Body of pancreas (tissue), 4 donors: ENCODE measurements at regions not wholly inside any gene's neighbourhood (a gene's known extent, or its start where the extent isn't known, plus 50 kb on each side); places are given as distances from the start of the nearest gene placed in this dataset.

Experiments used
- ATAC-seq: fragments of 150-250 bp; one replicate; pipeline ENCODE4 v1.9.1; 2016
- DNase-seq, 4 donors: peaks; one replicate each; pipeline ENCODE4 v3.0.0-alpha.2; 2019
- H3K27ac ChIP-seq, 4 donors: fragments of 200-600 bp; sonication (generic); 1 replicate in 3 of 4; 2 replicates in 1 of 4; pipeline versions ENCODE4 v1.5.1 to v1.6.1; 2016 to 2019; ENCODE audit warnings: mild to moderate bottlenecking in 1 of 4, mixed read lengths in 1 of 4, moderate library complexity in 1 of 4
- H3K27me3 ChIP-seq, 2 donors: fragments of 200-600 bp; sonication (generic); one replicate each; pipeline ENCODE4 v1.6.0; 2016; ENCODE audit warnings: mild to moderate bottlenecking in 1 of 2
- H3K36me3 ChIP-seq, 2 donors: fragments of 200-600 bp; sonication (generic); replicated peaks in 1 of 2; 2 replicates each; pipeline ENCODE4 v1.5.1; 2016; ENCODE audit warnings: low read depth in 2 of 2; ENCODE audit not compliant: insufficient read depth in 1 of 2
- H3K4me1 ChIP-seq: fragments of 200-600 bp; sonication (generic); one replicate; pipeline ENCODE4 v1.6.0; 2016
- H3K4me3 ChIP-seq, 2 donors: fragments of 200-600 bp; sonication (generic); 1 replicate in 1 of 2; 2 replicates in 1 of 2; pipeline ENCODE4 v1.5.1; 2016 to 2019
- H3K9me3 ChIP-seq, 3 donors: fragments of 200-600 bp; sonication (generic); 1 replicate in 2 of 3; 2 replicates in 1 of 3; pipeline ENCODE4 v1.5.1; 2016
- CTCF ChIP-seq, 7 experiments: fragments of 450-650 bp in 4 of 7; fragments of 200-600 bp in 3 of 7; sonication (generic) in 3 of 7; IDR thresholded peaks; one replicate each; pipeline ENCODE4 v1.5.1; 2016 to 2019; ENCODE audit warnings: antibody characterized with exemption in 7 of 7
- POLR2A ChIP-seq, 3 donors: fragments of 450-650 bp; IDR thresholded peaks; one replicate each; pipeline ENCODE4 v1.6.1; 2016; ENCODE audit warnings: antibody characterized with exemption in 3 of 3, mild to moderate bottlenecking in 2 of 3
- WGBS, 2 donors: methylation state at CpG; one replicate each; pipeline ENCODE4 v1.1.5; 2017; 5-methylcytosine and 5-hydroxymethylcytosine counted together
- intact Hi-C: fragments of 100-400 bp; cut with DNase I; formaldehyde crosslinking; loops from one replicate; pipeline ENCODE4 v1.15.1; 2023

GRCh38 chr2:237150186-237150585 lies 64.5 kb downstream of the COPS8 start:
- DNase-seq (no peak), ATAC-seq (no peak)
- Histone ChIP-seq H3K27ac (no peak overlapping the region), H3K36me3 (no peaks in the 10 kb centered on the region), H3K4me1 (no peaks in the 10 kb centered on the region), H3K9me3 (no peaks in the 10 kb centered on the region), H3K27me3 (no peaks in the 10 kb centered on the region), H3K4me3 (no peak overlapping the region)
- intact Hi-C loops, result no loop called here
- 67 to 84% methylated on average over 1 of the region's 1 CpG for WGBS, 2 donors
- no peak for TF ChIP-seq POLR2A (IDR thresholded peaks at IDR 0.05)
- TF ChIP-seq CTCF (IDR thresholded peaks at IDR 0.05), result no peak

GRCh38 chr2:237150831-237151375 lies 65.2 kb downstream of the COPS8 start:
- Histone ChIP-seq H3K27ac (no peak overlapping the region), H3K9me3 (no peaks in the 10 kb centered on the region), H3K4me3 (no peak overlapping the region), H3K27me3 (no peaks in the 10 kb centered on the region), H3K4me1 (no peaks in the 10 kb centered on the region), H3K36me3 (no peaks in the 10 kb centered on the region)
- no peak for ATAC-seq
- 83 to 85% methylated on average over 6 of the region's 6 CpGs for WGBS, 2 donors
- TF ChIP-seq CTCF (IDR thresholded peaks at IDR 0.05), result no peak
- TF ChIP-seq POLR2A (IDR thresholded peaks at IDR 0.05), result no peak
- intact Hi-C loops, result no loop called here
- no peak for DNase-seq

- intact Hi-C loops, result no loop called here
- H3K4me1 ChIP-seq, result no peaks in the 10 kb centered on the region
- DNase-seq, result no peak
- WGBS, 2 donors, result 66 to 74% methylated on average over 9 of the region's 9 CpGs
- no peaks in the 10 kb centered on the region for H3K36me3 ChIP-seq
- ATAC-seq, result no peak
- no peaks in the 10 kb centered on the region for H3K9me3 ChIP-seq
- no peak for TF ChIP-seq POLR2A (IDR thresholded peaks at IDR 0.05)
- TF ChIP-seq CTCF (IDR thresholded peaks at IDR 0.05), result no peak
- no peak overlapping the region for H3K4me3 ChIP-seq
- H3K27ac ChIP-seq, result no peak overlapping the region
- H3K27me3 ChIP-seq, result no peaks in the 10 kb centered on the region
These were observed 66.7 kb downstream of the COPS8 start for GRCh38 chr2:237152361-237152760.

GRCh38 chr2:237153181-237153580 lies 67.5 kb downstream of the COPS8 start:
- TF ChIP-seq POLR2A (IDR thresholded peaks at IDR 0.05) (no peak), CTCF (IDR thresholded peaks at IDR 0.05) (no peak)
- ATAC-seq, result no peak
- intact Hi-C loops, result no loop called here
- Histone ChIP-seq H3K9me3 (no peaks in the 10 kb centered on the region), H3K4me1 (no peaks in the 10 kb centered on the region), H3K36me3 (no peaks in the 10 kb centered on the region), H3K4me3 (no peak overlapping the region), H3K27me3 (no peaks in the 10 kb centered on the region), H3K27ac (no peak overlapping the region)
- no peak for DNase-seq
- whole genome bisulfite sequencing, 2 donors, result 72 to 73% methylated on average over 6 of the region's 6 CpGs

- Histone ChIP-seq H3K27me3 (no peaks in the 10 kb centered on the region), H3K4me1 (no peaks in the 10 kb centered on the region), H3K36me3 (no peaks in the 10 kb centered on the region), H3K9me3 (no peaks in the 10 kb centered on the region), H3K4me3 (no peak overlapping the region), H3K27ac (no peak overlapping the region)
- peak; percentile 20 to 74 (median 64) for TF ChIP-seq CTCF (IDR thresholded peaks at IDR 0.05)
- TF ChIP-seq POLR2A (IDR thresholded peaks at IDR 0.05), result no peak
- DNase-seq (peak; percentile 35 to 51 (median 40)), ATAC-seq (no peak)
- intact Hi-C loops, result no loop called here
- WGBS, 2 donors, result 23 to 29% methylated on average over 7 of the region's 7 CpGs
These were observed 68.5 kb downstream of the COPS8 start for GRCh38 chr2:237154082-237154638.
